ENCODE measurements at regions not wholly inside any gene's neighbourhood (a gene's known extent, or its start where the extent isn't known, plus 50 kb on each side); places are given as distances from the start of the nearest gene placed in this dataset.

- no peak for DNase-seq
Measured at GRCh38 chr18:44465381-44465841, 215.3 kb upstream of the SETBP1 start.

- DNase-seq, result no peak
Measured at GRCh38 chr18:44466997-44467396, 213.7 kb upstream of the SETBP1 start.

GRCh38 chr18:44467718-44468117 is 213.0 kb upstream of the SETBP1 start:
- no peak for DNase-seq

- DNase-seq, result no peak
Measured at GRCh38 chr18:44473394-44474066, 207.2 kb upstream of the SETBP1 start.

GRCh38 chr18:44474067-44474411 is 206.6 kb upstream of the SETBP1 start:
- DNase-seq, result no peak

- DNase-seq, result no peak
Measured at GRCh38 chr18:44474591-44474990, 206.1 kb upstream of the SETBP1 start.

GRCh38 chr18:44482761-44483160 is 197.9 kb upstream of the SETBP1 start:
- no peak for DNase-seq

GRCh38 chr18:44495151-44495550 is 185.5 kb upstream of the SETBP1 start:
- no peak for DNase-seq

GRCh38 chr18:44497311-44497710 is 183.4 kb upstream of the SETBP1 start:
- DNase-seq, result no peak

GRCh38 chr18:44497757-44498490 is 182.8 kb upstream of the SETBP1 start:
- no peak for DNase-seq

- no peak for DNase-seq
Measured at GRCh38 chr18:44500808-44501610, 179.7 kb upstream of the SETBP1 start.

GRCh38 chr18:44502221-44502620 is 178.5 kb upstream of the SETBP1 start:
- DNase-seq, result no peak

- DNase-seq, result no peak
Measured at GRCh38 chr18:44502790-44503189, 177.9 kb upstream of the SETBP1 start.

- no peak for DNase-seq
Measured at GRCh38 chr18:44503854-44504253, 176.8 kb upstream of the SETBP1 start.

GRCh38 chr18:44507729-44508325 is 172.9 kb upstream of the SETBP1 start:
- DNase-seq, result no peak

GRCh38 chr18:44508474-44508873 is 172.2 kb upstream of the SETBP1 start:
- no peak for DNase-seq

GRCh38 chr18:44509048-44509447 is 171.6 kb upstream of the SETBP1 start:
- no peak for DNase-seq

GRCh38 chr18:44510390-44510789 is 170.3 kb upstream of the SETBP1 start:
- DNase-seq, result no peak

GRCh38 chr18:44513233-44513632 is 167.5 kb upstream of the SETBP1 start:
- no peak for DNase-seq

GRCh38 chr18:44514106-44514505 is 166.6 kb upstream of the SETBP1 start:
- DNase-seq, result no peak

GRCh38 chr18:44514766-44515165 is 165.9 kb upstream of the SETBP1 start:
- no peak for DNase-seq

GRCh38 chr18:44516450-44516849 is 164.2 kb upstream of the SETBP1 start:
- no peak for DNase-seq

- DNase-seq, result no peak
Measured at GRCh38 chr18:44517136-44517535, 163.6 kb upstream of the SETBP1 start.
